H1 (cell line): ENCODE measurements at regions not wholly inside any gene's neighbourhood (a gene's known extent, or its start where the extent isn't known, plus 50 kb on each side); places are given as distances from the start of the nearest gene placed in this dataset.

ENCODE experiments used
- CTCF ChIA-PET: fragments of 300-600 bp; sonication (Branson Sonifier 250); formaldehyde crosslinking; loops from one replicate; lab custom pipeline; 2021; ENCODE audit not compliant: partially characterized antibody; lab: Charles Lee
- POLR2A ChIA-PET: fragments of 300-600 bp; sonication (Branson Sonifier 250); formaldehyde crosslinking; loops from one replicate; lab custom pipeline; 2021; ENCODE audit warnings: inconsistent platforms; ENCODE audit not compliant: partially characterized antibody; lab: Charles Lee
- DNase-seq, 2 experiments: peaks; one replicate each; pipeline versions ENCODE4 v3.0.0 to v3.0.0-alpha.2; 2010 to 2022; ENCODE audit warnings: low spot score in 2 of 2, low read depth in 1 of 2, mixed read lengths in 1 of 2
- FAIRE-seq: peaks from 2 replicates; lab custom pipeline; 2011; peaks lifted over from hg19 to GRCh38; lab: Jason Lieb, UNC
- H2AFZ ChIP-seq: 2 replicates; pipeline ENCODE4 v1.8.1; 2012; ENCODE audit warnings: low read length, inconsistent platforms
- H2AK5ac ChIP-seq: 2 replicates; pipeline ENCODE4 v1.6.1; 2013; ENCODE audit warnings: low read depth, low read length
- H2BK120ac ChIP-seq: replicated peaks from 2 replicates; pipeline ENCODE3; 2013; ENCODE audit warnings: low read depth, low read length, inconsistent platforms
- H2BK12ac ChIP-seq: 2 replicates; pipeline ENCODE4 v1.6.1; 2013; ENCODE audit warnings: low read depth, low read length
- H2BK15ac ChIP-seq: 2 replicates; pipeline ENCODE4 v1.6.1; 2013; ENCODE audit warnings: low read length
- H2BK20ac ChIP-seq: 2 replicates; pipeline ENCODE4 v1.6.1; 2013; ENCODE audit warnings: low read length
- H2BK5ac ChIP-seq: 2 replicates; pipeline ENCODE4 v1.6.1; 2013; ENCODE audit warnings: low read depth, low read length
- H3K14ac ChIP-seq: 2 replicates; pipeline ENCODE4 v1.6.1; 2013; ENCODE audit warnings: inconsistent platforms; ENCODE audit not compliant: insufficient read length
- H3K18ac ChIP-seq: 2 replicates; pipeline ENCODE4 v1.6.1; 2013; ENCODE audit warnings: low read length; ENCODE audit errors: extremely low read depth
- H3K23ac ChIP-seq: 2 replicates; pipeline ENCODE4 v1.6.1; 2013; ENCODE audit warnings: inconsistent platforms; ENCODE audit not compliant: insufficient read length
- H3K23me2 ChIP-seq: 2 replicates; pipeline ENCODE4 v1.6.1; 2013; ENCODE audit warnings: low read depth, low read length
- H3K27ac ChIP-seq: 2 replicates; pipeline ENCODE4 v1.6.1; 2011; ENCODE audit warnings: low read depth, low read length, inconsistent platforms
- H3K27me3 ChIP-seq, 4 experiments: replicated peaks in 1 of 4; 1 replicate in 1 of 4; 2 replicates in 3 of 4; pipeline versions ENCODE4 v1.6.1 to v1.8.1; 2011 to 2013; ENCODE audit warnings: low read length in 3 of 4, mild to moderate bottlenecking in 3 of 4, inconsistent platforms in 2 of 4, mixed read lengths in 2 of 4, moderate library complexity in 1 of 4; ENCODE audit not compliant: control insufficient read depth in 3 of 4, insufficient read depth in 3 of 4; ENCODE audit errors: extremely low read depth in 1 of 4
- H3K36me3 ChIP-seq, 4 experiments: 2 replicates each; pipeline versions ENCODE4 v1.6.1 to v1.8.1; 2011 to 2013; ENCODE audit warnings: mild to moderate bottlenecking in 4 of 4, low read length in 3 of 4, moderate library complexity in 2 of 4, control low read depth in 1 of 4, inconsistent platforms in 1 of 4; ENCODE audit not compliant: insufficient read depth in 4 of 4, control insufficient read depth in 2 of 4
- H3K4ac ChIP-seq: replicated peaks from 2 replicates; pipeline ENCODE3; 2013; ENCODE audit warnings: low read length, low read depth, mixed read lengths, inconsistent platforms; ENCODE audit not compliant: insufficient read length
- H3K4me1 ChIP-seq, 4 experiments: replicated peaks in 1 of 4; 1 replicate in 1 of 4; 2 replicates in 3 of 4; pipeline versions ENCODE4 v1.6.1 to v1.8.1; 2011 to 2013; ENCODE audit warnings: low read length in 3 of 4, inconsistent platforms in 2 of 4, mixed read lengths in 1 of 4; ENCODE audit not compliant: insufficient read depth in 4 of 4, control insufficient read depth in 3 of 4
- H3K4me2 ChIP-seq, 2 experiments: 2 replicates each; pipeline versions ENCODE4 v1.6.1 to v1.8.1; 2011 to 2013; ENCODE audit warnings: low read depth in 2 of 2, low read length in 2 of 2, control low read depth in 1 of 2, inconsistent platforms in 1 of 2, mild to moderate bottlenecking in 1 of 2; ENCODE audit not compliant: insufficient read depth in 1 of 2
- H3K4me3 ChIP-seq, 4 experiments: fragments of 200-600, 300-600 bp in 1 of 4; sonication (generic), shearing (Covaris generic), sonication (Bioruptor Twin) in 1 of 4; 2 replicates each; pipeline versions ENCODE4 v1.5.1 to v1.8.1; 2011 to 2016; ENCODE audit warnings: low read length in 4 of 4, low read depth in 3 of 4, control low read depth in 2 of 4, inconsistent platforms in 2 of 4, mild to moderate bottlenecking in 2 of 4, mixed read lengths in 1 of 4, moderate library complexity in 1 of 4; ENCODE audit not compliant: insufficient read depth in 2 of 4; ENCODE audit errors: extremely low read depth in 1 of 4
- H3K56ac ChIP-seq: replicated peaks from 2 replicates; pipeline ENCODE3; 2013; ENCODE audit warnings: low read depth, mild to moderate bottlenecking, mixed read lengths, low read length, inconsistent platforms; ENCODE audit not compliant: insufficient read length
- H3K79me1 ChIP-seq: 2 replicates; pipeline ENCODE4 v1.6.1; 2013; ENCODE audit warnings: low read depth, low read length, control low read depth
- H3K79me2 ChIP-seq, 2 experiments: 2 replicates each; pipeline versions ENCODE4 v1.6.1 to v1.8.1; 2012 to 2013; ENCODE audit warnings: low read length in 2 of 2, mild to moderate bottlenecking in 2 of 2, inconsistent platforms in 1 of 2; ENCODE audit not compliant: insufficient read depth in 2 of 2, control insufficient read depth in 1 of 2
- H3K9ac ChIP-seq, 4 experiments: replicated peaks in 1 of 4; 1 replicate in 1 of 4; 2 replicates in 3 of 4; pipeline versions ENCODE4 v1.6.1 to v1.8.1; 2011 to 2013; ENCODE audit warnings: low read depth in 3 of 4, low read length in 3 of 4, control low read depth in 2 of 4, mild to moderate bottlenecking in 2 of 4, moderate library complexity in 2 of 4, inconsistent platforms in 1 of 4; ENCODE audit errors: extremely low read depth in 1 of 4
- H3K9me3 ChIP-seq, 2 experiments: 2 replicates each; pipeline versions ENCODE4 v1.6.1 to v1.8.1; 2012 to 2013; ENCODE audit warnings: mild to moderate bottlenecking in 2 of 2, moderate library complexity in 2 of 2, control low read depth in 1 of 2, inconsistent platforms in 1 of 2, low read depth in 1 of 2, low read length in 1 of 2, mixed read lengths in 1 of 2; ENCODE audit not compliant: insufficient read depth in 2 of 2
- H4K20me1 ChIP-seq, 2 experiments: replicated peaks in 1 of 2; 2 replicates each; pipeline versions ENCODE3 to v1.8.1; 2011 to 2013; ENCODE audit warnings: inconsistent platforms in 2 of 2, low read length in 2 of 2, mild to moderate bottlenecking in 1 of 2; ENCODE audit not compliant: insufficient read depth in 2 of 2, control insufficient read depth in 1 of 2
- H4K5ac ChIP-seq: 2 replicates; pipeline ENCODE4 v1.6.1; 2013; ENCODE audit warnings: low read length, low read depth, mixed read lengths, inconsistent platforms; ENCODE audit not compliant: insufficient read length
- H4K8ac ChIP-seq: 2 replicates; pipeline ENCODE4 v1.8.0; 2013; ENCODE audit warnings: mild to moderate bottlenecking, moderate library complexity, low read length, inconsistent platforms; ENCODE audit not compliant: insufficient read depth; ENCODE audit errors: extremely low read depth
- H4K91ac ChIP-seq: replicated peaks from 2 replicates; pipeline ENCODE3; 2013; ENCODE audit warnings: low read length, mixed read lengths, inconsistent platforms; ENCODE audit not compliant: insufficient read length
- POLR2AphosphoS5 ChIP-seq: IDR thresholded peaks from 2 replicates; pipeline ENCODE4 v1.6.1; 2011; ENCODE audit warnings: low read depth, low read length
- TAF1 ChIP-seq: IDR thresholded peaks from 2 replicates; pipeline ENCODE4 v1.6.1; 2011; ENCODE audit warnings: mild to moderate bottlenecking, low read depth, low read length
- WGBS, 2 experiments: shearing (Covaris generic) in 1 of 2; methylation state at CpG; one replicate each; pipeline versions ENCODE4 v1.1.6 to v1.1.7; 2013 to 2015; ENCODE audit warnings: low lambda C conversion rate in 2 of 2, mixed read lengths in 2 of 2, inconsistent platforms in 1 of 2, low coverage in 1 of 2, missing lambda C conversion rate in 1 of 2; ENCODE audit not compliant: insufficient replicate concordance in 2 of 2, insufficient coverage in 1 of 2, insufficient read length in 1 of 2; ENCODE audit errors: extremely low coverage in 1 of 2, missing lambda C conversion rate in 1 of 2; 5-methylcytosine and 5-hydroxymethylcytosine counted together

DNA sequence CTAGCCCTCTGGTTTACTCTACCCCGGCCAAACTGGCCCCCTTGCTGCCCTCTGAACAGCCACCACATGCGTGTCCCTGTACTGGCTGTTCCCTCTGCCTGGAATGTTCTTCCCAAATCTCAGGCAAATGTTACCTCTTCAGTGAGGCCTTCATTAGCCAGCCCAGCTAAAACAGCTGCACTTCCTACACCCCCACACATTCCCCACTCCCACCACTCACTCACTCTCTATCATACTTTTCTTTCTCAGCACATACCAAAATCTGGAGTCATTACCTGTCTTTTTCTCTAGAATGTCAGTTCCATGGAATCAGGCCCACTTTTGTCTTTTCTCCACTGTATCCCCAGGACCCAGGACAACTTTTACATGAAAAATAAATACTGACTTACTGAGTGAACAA, 401.2 kb upstream of the SULF2 start:
- no peaks in the 10 kb centered on the region for H3K79me2 ChIP-seq
- no peak overlapping the region for H3K4me3 ChIP-seq
- H3K18ac ChIP-seq, result no peak overlapping the region
- ChIA-PET CTCF (interaction anchor here (1.1 to 1.2 kb wide), 2 partner anchors 15 to 434 kb away, joined by 4 to 7 read pairs; no protein-coding TSS in a partner anchor), POLR2A (no interaction called here)
- no peak for DNase-seq
- H4K8ac ChIP-seq, result no peak overlapping the region
- H3K79me1 ChIP-seq, result no peaks in the 10 kb centered on the region
- H3K27me3 ChIP-seq, result no peaks in the 10 kb centered on the region
- no peak overlapping the region for H2BK120ac ChIP-seq
- no peaks in the 10 kb centered on the region for H4K20me1 ChIP-seq
- no peaks in the 10 kb centered on the region for H3K9me3 ChIP-seq
- no peak for FAIRE-seq
- H3K23me2 ChIP-seq, result no peaks in the 10 kb centered on the region
- H2AFZ ChIP-seq, result no peak overlapping the region
- no peak overlapping the region for H4K91ac ChIP-seq
- no peak overlapping the region for H4K5ac ChIP-seq
- peak overlapping the region; percentile 59; the same call in 1 of the 2 replicates for H2AK5ac ChIP-seq
- no peak overlapping the region for H3K4me2 ChIP-seq
- no peak overlapping the region for H3K27ac ChIP-seq
- no peak overlapping the region for H3K4ac ChIP-seq
- no peak overlapping the region for H2BK20ac ChIP-seq
- no peak overlapping the region for H2BK12ac ChIP-seq
- H3K56ac ChIP-seq, result no peak overlapping the region
- 90% methylated on average over 2 of the region's 2 CpGs; no CpG with 5 or more reads in 1 of the 2 experiments for WGBS, 2 experiments
- TF ChIP-seq TAF1 (no peak), POLR2AphosphoS5 (no peak)
- H3K9ac ChIP-seq, result no peak overlapping the region
- H3K23ac ChIP-seq, result no peak overlapping the region
- no peaks in the 10 kb centered on the region for H3K36me3 ChIP-seq
- peaks cover 0 to 5% (median 0%) of the 10 kb centered on the region in 4 experiments; a peak in 3 of 7 replicates for H3K4me1 ChIP-seq
- H2BK5ac ChIP-seq, result no peak overlapping the region
- H2BK15ac ChIP-seq, result no peak overlapping the region
- no peak overlapping the region for H3K14ac ChIP-seq
